K562 (cell line): ENCODE measurements at regions not wholly inside any gene's neighbourhood (a gene's known extent, or its start where the extent isn't known, plus 50 kb on each side); places are given as distances from the start of the nearest gene placed in this dataset.

Experiments used
- ATAC-seq: fragments of 200-7000 bp; cut with Tn5 transposase; 3 replicates; pipeline ENCODE4 v1.9.1; 2020; ENCODE audit warnings: moderate library complexity
- BruUV-seq: library from RNA; stranded (reverse); fragments of 400-500 nt; replicated peaks from 2 replicates; lab custom pipeline; 2021; lab: Mats Ljungman, UMichigan
- CTCF ChIA-PET: fragments of 300-600 bp; formaldehyde crosslinking; extraction: SDS; loops from one replicate; lab custom pipeline; 2021; ENCODE audit warnings: low intra/inter-chr PET ratio; lab: Yijun Ruan, JAX
- POLR2A ChIA-PET: fragments of 300-600, 350-650 bp; sonication (Branson Sonifier 250); formaldehyde crosslinking; extraction: SDS; loops from one replicate; lab custom pipeline; 2021; ENCODE audit warnings: antibody characterized with exemption, inconsistent platforms; lab: Yijun Ruan, JAX
- DNase-seq, 4 experiments: peaks; one replicate each; pipeline versions ENCODE4 v3.0.0 to v3.0.0-alpha.2; 2011 to 2018; ENCODE audit warnings: low spot score in 3 of 4, mixed read lengths in 3 of 4; ENCODE audit errors: extremely low read depth in 1 of 4
- FAIRE-seq: peaks from 2 replicates; lab custom pipeline; 2011; peaks lifted over from hg19 to GRCh38; lab: Jason Lieb, UNC
- H2AFZ ChIP-seq: 2 replicates; pipeline ENCODE4 v1.6.0; 2011; ENCODE audit warnings: low read depth, low read length, control low read depth, inconsistent platforms
- H3K27ac ChIP-seq: fragments of 200-600 bp; 3 replicates; pipeline ENCODE4 v1.8.0; 2011; ENCODE audit warnings: low read depth, mild to moderate bottlenecking, control low read depth, inconsistent platforms, low read length, moderate library complexity, mixed read lengths; ENCODE audit errors: extremely low read depth
- H3K27me3 ChIP-seq, 2 experiments: fragments of 300-600 bp in 1 of 2; 2 replicates in 1 of 2; 3 replicates in 1 of 2; pipeline versions ENCODE4 v1.6.0 to v1.8.0; 2011; ENCODE audit warnings: inconsistent platforms in 2 of 2, low read length in 2 of 2, mild to moderate bottlenecking in 1 of 2, mixed read lengths in 1 of 2, moderate library complexity in 1 of 2; ENCODE audit not compliant: control insufficient read depth in 2 of 2, insufficient read depth in 2 of 2
- H3K36me3 ChIP-seq: fragments of 300-600 bp; 3 replicates; pipeline ENCODE4 v1.8.0; 2011; ENCODE audit warnings: mild to moderate bottlenecking, low read length, inconsistent platforms; ENCODE audit not compliant: control insufficient read depth, insufficient read depth
- H3K4me1 ChIP-seq, 2 experiments: fragments of 200-600 bp in 1 of 2; replicated peaks in 1 of 2; 2 replicates in 1 of 2; 3 replicates in 1 of 2; pipeline versions ENCODE4 v1.5.1 to v1.8.0; 2011; ENCODE audit warnings: inconsistent platforms in 2 of 2, low read length in 2 of 2, mild to moderate bottlenecking in 1 of 2, mixed read lengths in 1 of 2, moderate library complexity in 1 of 2; ENCODE audit not compliant: control insufficient read depth in 2 of 2, insufficient read depth in 2 of 2
- H3K4me2 ChIP-seq: 2 replicates; pipeline ENCODE4 v1.6.1; 2011; ENCODE audit warnings: low read length, control low read depth, inconsistent platforms, mixed read lengths; ENCODE audit not compliant: insufficient read depth
- H3K4me3 ChIP-seq: fragments of 200-600 bp; sonication (generic), shearing (Covaris generic); 2 replicates; pipeline ENCODE4 v1.5.1; 2016; ENCODE audit warnings: control low read depth, inconsistent platforms
- H3K79me2 ChIP-seq: fragments of 200-600 bp; 3 replicates; pipeline ENCODE4 v1.8.0; 2011; ENCODE audit warnings: low read length, inconsistent platforms; ENCODE audit not compliant: control insufficient read depth, insufficient read depth
- H3K9ac ChIP-seq, 2 experiments: 2 replicates each; pipeline versions ENCODE4 v1.6.0 to v1.6.1; 2011; ENCODE audit warnings: low read depth in 2 of 2, low read length in 2 of 2, control low read depth in 1 of 2, inconsistent platforms in 1 of 2, mild to moderate bottlenecking in 1 of 2, mixed read lengths in 1 of 2; ENCODE audit not compliant: insufficient read depth in 1 of 2
- H3K9me1 ChIP-seq: one replicate; pipeline ENCODE4 v1.6.0; 2011; ENCODE audit warnings: inconsistent platforms, mild to moderate bottlenecking, low read length, moderate library complexity; ENCODE audit not compliant: control insufficient read depth, insufficient read depth
- H3K9me3 ChIP-seq: replicated peaks from 2 replicates; pipeline ENCODE4 v1.5.1; 2011; ENCODE audit warnings: low read depth, low read length, inconsistent platforms; ENCODE audit not compliant: control insufficient read depth, insufficient read depth
- H4K20me1 ChIP-seq: replicated peaks from 2 replicates; pipeline ENCODE4 v1.6.1; 2011; ENCODE audit warnings: low read length, inconsistent platforms, mixed read lengths; ENCODE audit not compliant: control insufficient read depth, insufficient read depth
- AFF4 ChIP-seq: sonication (generic); formaldehyde crosslinking; IDR thresholded peaks from 2 replicates; pipeline ENCODE4 v1.8.0; 2023; ENCODE audit warnings: mild to moderate bottlenecking, missing genetic modification reagents
- HNRNPH1 ChIP-seq: fragments of 200-400 bp; formaldehyde crosslinking; optimal IDR thresholded peaks from 2 replicates; pipeline ENCODE3; 2017; ENCODE audit warnings: low read depth, mild to moderate bottlenecking, low read length, moderate library complexity
- MEIS2 ChIP-seq: fragments of 450-650 bp; IDR thresholded peaks from 2 replicates; pipeline ENCODE4 v1.6.1; 2014; ENCODE audit warnings: mild to moderate bottlenecking; ENCODE audit not compliant: partially characterized antibody
- PHB ChIP-seq: fragments of 250-450 bp; sonication (Bioruptor Pico); IDR thresholded peaks from 2 replicates; pipeline ENCODE4 v1.5.0; 2021
- RNF219 ChIP-seq: fragments of 250-450 bp; sonication (Bioruptor Pico); IDR thresholded peaks from 2 replicates; pipeline ENCODE4 v1.5.0; 2022; ENCODE audit warnings: mild to moderate bottlenecking
- U2AF1 ChIP-seq: fragments of 200-400 bp; formaldehyde crosslinking; optimal IDR thresholded peaks from 2 replicates; pipeline ENCODE3; 2017; ENCODE audit warnings: mild to moderate bottlenecking, low read depth, low read length, moderate library complexity
- WGBS: fragments of 100-300 bp; shearing (Covaris generic); methylation state at CpG from one replicate; pipeline ENCODE4 v1.1.6; 2016; ENCODE audit warnings: low coverage, mixed read lengths; ENCODE audit not compliant: insufficient coverage; ENCODE audit errors: missing lambda C conversion rate; 5-methylcytosine and 5-hydroxymethylcytosine counted together
- in situ Hi-C: fragments of 300-500 bp; cut with MboI; formaldehyde crosslinking; loops from 4 replicates; pipeline ENCODE4 v1.15.0; 2018; ENCODE audit warnings: inconsistent platforms, mixed read lengths
- intact Hi-C: fragments of 100-400 bp; cut with micrococcal nuclease; formaldehyde crosslinking; loops from 2 replicates; pipeline ENCODE4 v1.14.2; 2022
- TF ChIP-seq, protein P1 (sequence below): fragments of 450-650 bp; formaldehyde crosslinking; IDR thresholded peaks from 2 replicates; pipeline ENCODE4 v1.4.0; 2022; ENCODE audit warnings: mild to moderate bottlenecking, moderate library complexity

GRCh38 chr5:89374818-89375521 lies 492.0 kb upstream of the MEF2C start:
- no peaks in the 10 kb centered on the region for H3K27me3 ChIP-seq
- no peak for ATAC-seq
- peaks cover 0 to 3% of the 10 kb centered on the region in 2 experiments; a peak in 1 of 5 replicates for H3K4me1 ChIP-seq
- no peak overlapping the region for H3K4me2 ChIP-seq
- no peak overlapping the region for H3K4me3 ChIP-seq
- no peaks in the 10 kb centered on the region for H4K20me1 ChIP-seq
- in situ Hi-C loops: no loop called here
- POLR2A ChIA-PET: no interaction called here
- no peak for TF ChIP-seq HNRNPH1
- TF ChIP-seq, all 486 proteins: peak for 0
- no peak overlapping the region for H2AFZ ChIP-seq
- no peaks in the 10 kb centered on the region for H3K36me3 ChIP-seq
- H3K79me2 ChIP-seq: no peaks in the 10 kb centered on the region
- DNase-seq (no peak), FAIRE-seq (no peak)
- intact Hi-C loops: no loop called here
- no peaks in the 10 kb centered on the region for H3K9me3 ChIP-seq
- no peaks in the 10 kb centered on the region for H3K9me1 ChIP-seq
- H3K9ac ChIP-seq: no peak overlapping the region
- CTCF ChIA-PET: no interaction called here
- no TSS peak for BruUV-seq
- no peak overlapping the region for H3K27ac ChIP-seq

GRCh38 chr5:89374144-89374784 lies 491.3 kb upstream of the MEF2C start:
- H3K27ac ChIP-seq: no peak overlapping the region
- no TSS peak for BruUV-seq
- H3K9ac ChIP-seq: no peak overlapping the region
- ChIA-PET POLR2A (no interaction called here), CTCF (no interaction called here)
- in situ Hi-C loops (no loop called here), intact Hi-C loops (no loop called here)
- no peaks in the 10 kb centered on the region for H3K9me1 ChIP-seq
- no peaks in the 10 kb centered on the region for H4K20me1 ChIP-seq
- no peak overlapping the region for H2AFZ ChIP-seq
- H3K4me2 ChIP-seq: no peak overlapping the region
- 56% methylated on average over 1 of the region's 1 CpG for WGBS
- FAIRE-seq: no peak
- no peak overlapping the region for H3K4me3 ChIP-seq
- no peak for DNase-seq
- no peaks in the 10 kb centered on the region for H3K27me3 ChIP-seq
- H3K9me3 ChIP-seq: no peaks in the 10 kb centered on the region
- H3K4me1 ChIP-seq: peaks cover 0 to 3% of the 10 kb centered on the region in 2 experiments; a peak in 1 of 5 replicates
- no peak for ATAC-seq
- H3K36me3 ChIP-seq: no peaks in the 10 kb centered on the region
- no peaks in the 10 kb centered on the region for H3K79me2 ChIP-seq
- TF ChIP-seq RNF219 (CRISPR knock-in tag) (no peak), PHB (CRISPR knock-in tag) (no peak), U2AF1 (no peak), MEIS2 (no peak), AFF4 (CRISPR knock-in tag) (no peak)
- TF ChIP-seq, protein P1, sequence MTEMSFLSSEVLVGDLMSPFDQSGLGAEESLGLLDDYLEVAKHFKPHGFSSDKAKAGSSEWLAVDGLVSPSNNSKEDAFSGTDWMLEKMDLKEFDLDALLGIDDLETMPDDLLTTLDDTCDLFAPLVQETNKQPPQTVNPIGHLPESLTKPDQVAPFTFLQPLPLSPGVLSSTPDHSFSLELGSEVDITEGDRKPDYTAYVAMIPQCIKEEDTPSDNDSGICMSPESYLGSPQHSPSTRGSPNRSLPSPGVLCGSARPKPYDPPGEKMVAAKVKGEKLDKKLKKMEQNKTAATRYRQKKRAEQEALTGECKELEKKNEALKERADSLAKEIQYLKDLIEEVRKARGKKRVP (CRISPR knock-in tag): no peak
